GM19238 (cell line): ENCODE measurements at regions not wholly inside any gene's neighbourhood (a gene's known extent, or its start where the extent isn't known, plus 50 kb on each side); places are given as distances from the start of the nearest gene placed in this dataset.
A peak's percentile ranks its signal among the peaks of the same experiment; 100 is the strongest.

Experiments used
- DNase-seq: peaks from one replicate; pipeline ENCODE4 v3.0.0; 2011; ENCODE audit warnings: low spot score; ENCODE audit not compliant: insufficient read length

- no peak for DNase-seq
Observed at GRCh38 chr9:2448193-2448738, 173.3 kb upstream of the VLDLR start.

DNA sequence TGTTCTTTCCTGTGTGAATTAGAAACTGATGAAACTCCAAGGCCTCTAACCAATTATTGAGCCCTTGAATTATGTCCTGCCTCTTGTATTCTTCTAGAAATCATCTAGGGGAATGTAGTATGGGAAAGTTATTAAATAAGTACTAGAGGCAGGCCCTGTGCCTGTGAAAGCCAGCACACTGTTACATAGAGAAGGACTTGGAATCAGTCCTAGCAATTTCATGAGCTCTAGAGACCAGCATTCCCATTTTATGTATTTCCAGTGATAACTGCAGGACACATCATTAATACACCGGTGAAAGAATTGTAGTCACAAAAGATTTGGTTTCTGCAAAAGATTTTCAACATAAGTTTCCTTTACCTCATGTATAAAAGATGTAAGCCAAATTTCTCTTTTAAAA lies 168.5 kb upstream of the VLDLR start:
- DNase-seq = no peak

DNA sequence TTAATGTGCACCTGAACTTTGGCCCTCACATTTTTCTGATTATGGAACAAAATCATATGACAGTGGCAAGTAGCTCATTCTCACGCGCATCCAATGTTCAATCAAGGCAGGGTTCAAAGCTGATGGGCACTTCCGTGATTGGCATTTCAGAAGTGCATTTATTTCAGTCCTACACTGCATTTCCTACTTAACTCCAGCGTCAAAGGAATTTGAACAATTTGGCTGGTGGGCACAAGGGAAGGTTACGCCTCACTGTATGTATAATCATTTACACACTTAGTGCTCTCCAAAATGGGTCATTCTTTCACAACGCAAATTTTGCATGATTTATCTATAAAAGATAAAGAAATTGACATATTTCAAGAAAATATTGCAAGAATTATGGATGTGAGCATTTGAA lies 167.9 kb upstream of the VLDLR start:
- DNase-seq = no peak

DNA sequence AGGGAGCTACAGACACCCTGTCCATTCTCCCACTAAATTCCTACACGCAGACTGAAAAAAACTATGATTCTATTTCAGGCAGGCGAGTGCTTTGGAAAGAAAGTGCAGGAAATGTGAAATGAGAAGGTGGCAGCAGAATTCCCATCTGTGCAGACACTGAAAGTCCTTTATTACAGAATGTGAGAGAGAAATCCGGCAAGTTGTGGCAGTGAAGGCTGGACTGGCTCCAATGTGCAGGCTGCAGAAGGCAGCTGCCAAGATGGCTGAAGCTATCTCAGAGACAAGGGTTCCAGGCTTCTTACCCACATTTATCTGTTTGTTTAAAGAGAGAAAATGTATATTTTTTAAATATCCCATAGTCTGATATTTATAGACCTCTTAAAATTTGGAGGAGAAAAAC lies 161.8 kb upstream of the VLDLR start:
- no peak for DNase-seq

- DNase-seq = no peak
Observed at GRCh38 chr9:2461892-2462291, 159.7 kb upstream of the VLDLR start.

GRCh38 chr9:2464624-2465023 lies 157.0 kb upstream of the VLDLR start:
- DNase-seq = no peak

- no peak for DNase-seq
Observed at GRCh38 chr9:2465516-2465915, 156.1 kb upstream of the VLDLR start.

GRCh38 chr9:2465921-2466460 lies 155.6 kb upstream of the VLDLR start:
- DNase-seq = peak; percentile 19

GRCh38 chr9:2466703-2467102 lies 154.9 kb upstream of the VLDLR start:
- no peak for DNase-seq

- no peak for DNase-seq
Observed at GRCh38 chr9:2469681-2470221, 151.8 kb upstream of the VLDLR start.

GRCh38 chr9:2473681-2474080 lies 147.9 kb upstream of the VLDLR start:
- DNase-seq = no peak

GRCh38 chr9:2477755-2478154 lies 143.8 kb upstream of the VLDLR start:
- DNase-seq = no peak

DNA sequence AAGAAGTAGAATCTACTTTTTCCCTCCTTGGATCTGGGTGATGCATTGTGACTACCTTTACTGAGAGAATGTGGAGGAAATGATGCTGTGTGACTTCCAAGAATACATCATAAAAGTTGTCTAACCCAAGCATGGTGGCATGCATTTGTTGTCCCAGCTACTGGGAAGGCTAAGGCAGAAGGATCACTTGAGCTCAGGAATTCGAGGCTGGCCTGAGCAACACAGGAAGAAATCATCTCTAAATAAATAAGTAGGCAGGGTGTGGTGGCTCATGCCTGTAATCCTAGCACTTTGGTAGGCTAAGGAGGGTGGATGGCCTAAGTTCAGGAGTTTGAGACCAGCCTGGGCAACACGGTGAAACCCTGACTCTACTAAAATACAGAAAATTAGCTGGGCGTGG lies 143.2 kb upstream of the VLDLR start:
- no peak for DNase-seq

GRCh38 chr9:2479056-2479565 lies 142.5 kb upstream of the VLDLR start:
- no peak for DNase-seq

DNA sequence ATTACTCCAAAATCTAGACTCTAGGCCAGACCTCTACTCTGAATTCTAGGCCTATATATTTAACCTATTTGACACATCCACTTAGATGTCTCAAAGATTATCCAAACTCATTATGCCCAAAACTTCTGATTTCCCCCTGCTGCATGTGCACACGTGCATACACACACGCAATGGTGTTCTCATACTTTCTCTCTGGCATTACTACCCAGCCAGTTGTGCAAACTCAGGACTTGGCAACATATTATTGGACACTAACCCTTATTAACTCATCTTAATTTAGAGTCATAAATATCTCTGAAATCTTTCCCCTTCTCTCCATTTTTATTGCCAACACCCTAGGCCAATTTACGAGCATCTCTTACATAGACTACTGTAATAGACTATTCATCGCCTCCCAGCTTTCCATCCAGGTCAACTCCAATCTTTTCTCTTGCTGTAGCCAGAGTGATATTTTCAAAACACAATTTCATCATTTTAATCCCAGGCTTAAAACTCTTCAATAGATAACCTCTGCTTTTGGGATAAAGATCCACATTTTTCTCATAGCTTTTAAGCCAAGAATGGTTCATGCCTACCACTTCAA lies 141.2 kb upstream of the VLDLR start:
- no peak for DNase-seq

GRCh38 chr9:2481216-2481615 lies 140.4 kb upstream of the VLDLR start:
- no peak for DNase-seq

DNA sequence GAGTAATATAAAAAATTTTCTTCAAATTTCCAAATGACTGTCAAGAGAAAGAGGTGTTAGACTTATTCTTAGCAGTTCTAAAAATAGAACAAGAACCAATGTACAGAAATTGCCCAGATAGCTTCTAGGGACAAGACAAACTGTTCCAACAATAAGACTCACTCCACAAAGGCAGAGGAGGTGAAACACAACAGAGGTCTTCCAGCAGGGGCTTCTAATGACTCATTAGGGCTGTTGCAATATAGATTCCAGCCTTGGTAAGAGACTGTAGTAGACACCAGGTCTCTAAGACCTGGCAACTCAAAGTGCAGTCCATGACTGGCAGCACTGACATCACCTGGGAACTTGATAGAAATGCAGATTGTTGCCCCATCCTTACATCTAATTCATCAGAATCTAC lies 134.6 kb upstream of the VLDLR start:
- no peak for DNase-seq

- DNase-seq = no peak
Observed at GRCh38 chr9:2489838-2490314, 131.7 kb upstream of the VLDLR start.

GRCh38 chr9:2492161-2492560 lies 129.4 kb upstream of the VLDLR start:
- DNase-seq = no peak

GRCh38 chr9:2493109-2493508 lies 128.5 kb upstream of the VLDLR start:
- no peak for DNase-seq

DNA sequence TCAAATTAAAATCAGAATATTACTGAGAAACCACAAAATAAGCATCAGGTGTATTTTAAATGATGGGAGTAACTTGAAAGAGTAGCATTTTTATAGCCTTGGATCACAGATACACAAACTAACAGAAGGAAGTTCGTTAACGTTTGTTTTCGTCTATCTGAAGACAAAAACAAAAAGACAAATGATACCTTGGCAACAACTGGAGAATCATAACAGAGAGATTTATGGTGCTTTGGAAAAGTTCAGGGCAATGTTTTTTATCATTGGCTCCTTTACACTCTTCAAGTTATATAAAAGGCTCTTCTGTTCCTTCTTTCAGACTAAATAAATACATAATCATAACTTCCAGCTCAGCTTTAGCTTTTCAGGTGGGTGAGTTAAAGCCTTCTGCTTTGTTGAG lies 128.1 kb upstream of the VLDLR start:
- no peak for DNase-seq

DNA sequence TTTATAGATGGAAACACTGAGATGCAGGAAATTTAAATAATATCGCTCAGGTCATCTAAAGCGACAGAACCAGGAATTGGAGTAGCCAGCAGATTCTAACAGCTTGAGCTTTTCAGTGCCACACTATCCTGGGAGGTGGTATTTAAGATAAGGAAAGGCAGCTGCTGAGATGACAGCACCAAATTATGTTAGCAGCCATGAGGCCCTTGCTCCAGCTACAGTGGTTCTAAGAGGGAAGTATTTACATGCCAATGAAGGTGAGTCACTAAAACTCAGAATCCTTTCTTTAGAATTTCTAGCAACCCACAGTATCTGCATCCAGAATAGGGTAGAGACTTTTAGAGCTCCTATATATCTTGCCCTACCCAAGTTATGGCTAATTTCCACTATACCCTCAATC lies 127.0 kb upstream of the VLDLR start:
- DNase-seq = no peak
